Esophagus muscularis mucosa (tissue), 4 donors: ENCODE measurements at regions not wholly inside any gene's neighbourhood (a gene's known extent, or its start where the extent isn't known, plus 50 kb on each side); places are given as distances from the start of the nearest gene placed in this dataset.

Experiments
- EP300 ChIP-seq: sonication (generic); formaldehyde crosslinking; IDR thresholded peaks from one replicate; pipeline ENCODE4 v1.6.1; 2017; ENCODE audit warnings: antibody characterized with exemption
- POLR2A ChIP-seq: fragments of 450-650 bp; IDR thresholded peaks from one replicate; pipeline ENCODE4 v1.6.1; 2017; ENCODE audit warnings: antibody characterized with exemption, moderate library complexity, mild to moderate bottlenecking, low read depth
- POLR2AphosphoS5 ChIP-seq, 2 donors: sonication (generic); formaldehyde crosslinking; IDR thresholded peaks; one replicate each; pipeline ENCODE4 v1.6.1; 2017; ENCODE audit warnings: antibody characterized with exemption in 2 of 2
- TF ChIP-seq, protein P1 (sequence below), 3 experiments: fragments of 200-600 bp in 2 of 3; fragments of 450-650 bp in 1 of 3; sonication (generic) in 2 of 3; IDR thresholded peaks; one replicate each; pipeline ENCODE4 v1.5.1; 2017 to 2019; ENCODE audit warnings: antibody characterized with exemption in 3 of 3, mild to moderate bottlenecking in 2 of 3, moderate library complexity in 1 of 3

DNA sequence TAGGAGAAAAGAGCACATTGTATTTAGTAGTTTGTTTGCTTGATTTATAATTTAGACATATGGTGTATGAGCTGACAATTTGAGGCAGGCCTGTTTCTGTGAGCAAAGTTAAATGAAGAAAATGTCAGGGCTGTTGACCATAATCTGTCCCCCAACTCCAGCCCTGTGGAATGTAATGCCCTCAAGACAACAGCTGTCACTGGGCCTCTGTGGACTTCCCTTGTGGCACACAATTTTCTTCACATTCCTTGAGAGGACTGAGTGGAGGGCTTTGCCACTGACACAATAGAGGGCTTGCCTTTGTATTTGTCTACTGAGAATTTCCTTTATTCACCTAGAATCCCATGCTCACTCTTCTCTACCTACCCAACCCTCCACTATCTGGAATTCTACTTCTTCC is 141.2 kb upstream of the CD180 start:
- TF ChIP-seq POLR2AphosphoS5 (IDR thresholded peaks at IDR 0.05) (no peak), POLR2A (no peak), EP300 (no peak)
- TF ChIP-seq, protein P1, sequence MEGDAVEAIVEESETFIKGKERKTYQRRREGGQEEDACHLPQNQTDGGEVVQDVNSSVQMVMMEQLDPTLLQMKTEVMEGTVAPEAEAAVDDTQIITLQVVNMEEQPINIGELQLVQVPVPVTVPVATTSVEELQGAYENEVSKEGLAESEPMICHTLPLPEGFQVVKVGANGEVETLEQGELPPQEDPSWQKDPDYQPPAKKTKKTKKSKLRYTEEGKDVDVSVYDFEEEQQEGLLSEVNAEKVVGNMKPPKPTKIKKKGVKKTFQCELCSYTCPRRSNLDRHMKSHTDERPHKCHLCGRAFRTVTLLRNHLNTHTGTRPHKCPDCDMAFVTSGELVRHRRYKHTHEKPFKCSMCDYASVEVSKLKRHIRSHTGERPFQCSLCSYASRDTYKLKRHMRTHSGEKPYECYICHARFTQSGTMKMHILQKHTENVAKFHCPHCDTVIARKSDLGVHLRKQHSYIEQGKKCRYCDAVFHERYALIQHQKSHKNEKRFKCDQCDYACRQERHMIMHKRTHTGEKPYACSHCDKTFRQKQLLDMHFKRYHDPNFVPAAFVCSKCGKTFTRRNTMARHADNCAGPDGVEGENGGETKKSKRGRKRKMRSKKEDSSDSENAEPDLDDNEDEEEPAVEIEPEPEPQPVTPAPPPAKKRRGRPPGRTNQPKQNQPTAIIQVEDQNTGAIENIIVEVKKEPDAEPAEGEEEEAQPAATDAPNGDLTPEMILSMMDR (IDR thresholded peaks at IDR 0.05): no peak
